K562 (cell line): ENCODE measurements at regions not wholly inside any gene's neighbourhood (a gene's known extent, or its start where the extent isn't known, plus 50 kb on each side); places are given as distances from the start of the nearest gene placed in this dataset.
A peak's percentile ranks its signal among the peaks of the same experiment; 100 is the strongest.

ENCODE experiments used
- ATAC-seq: fragments of 200-7000 bp; cut with Tn5 transposase; 3 replicates; pipeline ENCODE4 v1.9.1; 2020; ENCODE audit warnings: moderate library complexity
- BruUV-seq: library from RNA; stranded (reverse); fragments of 400-500 nt; replicated peaks from 2 replicates; lab custom pipeline; 2021; lab: Mats Ljungman, UMichigan
- CTCF ChIA-PET: fragments of 300-600 bp; formaldehyde crosslinking; extraction: SDS; loops from one replicate; lab custom pipeline; 2021; ENCODE audit warnings: low intra/inter-chr PET ratio; lab: Yijun Ruan, JAX
- POLR2A ChIA-PET: fragments of 300-600, 350-650 bp; sonication (Branson Sonifier 250); formaldehyde crosslinking; extraction: SDS; loops from one replicate; lab custom pipeline; 2021; ENCODE audit warnings: antibody characterized with exemption, inconsistent platforms; lab: Yijun Ruan, JAX
- DNase-seq, 4 experiments: peaks; one replicate each; pipeline versions ENCODE4 v3.0.0 to v3.0.0-alpha.2; 2011 to 2018; ENCODE audit warnings: low spot score in 3 of 4, mixed read lengths in 3 of 4; ENCODE audit errors: extremely low read depth in 1 of 4
- FAIRE-seq: peaks from 2 replicates; lab custom pipeline; 2011; peaks lifted over from hg19 to GRCh38; lab: Jason Lieb, UNC
- H2AFZ ChIP-seq: 2 replicates; pipeline ENCODE4 v1.6.0; 2011; ENCODE audit warnings: low read depth, low read length, control low read depth, inconsistent platforms
- H3K27ac ChIP-seq: fragments of 200-600 bp; 3 replicates; pipeline ENCODE4 v1.8.0; 2011; ENCODE audit warnings: low read depth, mild to moderate bottlenecking, control low read depth, inconsistent platforms, low read length, moderate library complexity, mixed read lengths; ENCODE audit errors: extremely low read depth
- H3K27me3 ChIP-seq, 2 experiments: fragments of 300-600 bp in 1 of 2; 2 replicates in 1 of 2; 3 replicates in 1 of 2; pipeline versions ENCODE4 v1.6.0 to v1.8.0; 2011; ENCODE audit warnings: inconsistent platforms in 2 of 2, low read length in 2 of 2, mild to moderate bottlenecking in 1 of 2, mixed read lengths in 1 of 2, moderate library complexity in 1 of 2; ENCODE audit not compliant: control insufficient read depth in 2 of 2, insufficient read depth in 2 of 2
- H3K36me3 ChIP-seq: fragments of 300-600 bp; 3 replicates; pipeline ENCODE4 v1.8.0; 2011; ENCODE audit warnings: mild to moderate bottlenecking, low read length, inconsistent platforms; ENCODE audit not compliant: control insufficient read depth, insufficient read depth
- H3K4me1 ChIP-seq, 2 experiments: fragments of 200-600 bp in 1 of 2; replicated peaks in 1 of 2; 2 replicates in 1 of 2; 3 replicates in 1 of 2; pipeline versions ENCODE4 v1.5.1 to v1.8.0; 2011; ENCODE audit warnings: inconsistent platforms in 2 of 2, low read length in 2 of 2, mild to moderate bottlenecking in 1 of 2, mixed read lengths in 1 of 2, moderate library complexity in 1 of 2; ENCODE audit not compliant: control insufficient read depth in 2 of 2, insufficient read depth in 2 of 2
- H3K4me2 ChIP-seq: 2 replicates; pipeline ENCODE4 v1.6.1; 2011; ENCODE audit warnings: low read length, control low read depth, inconsistent platforms, mixed read lengths; ENCODE audit not compliant: insufficient read depth
- H3K4me3 ChIP-seq: fragments of 200-600 bp; sonication (generic), shearing (Covaris generic); 2 replicates; pipeline ENCODE4 v1.5.1; 2016; ENCODE audit warnings: control low read depth, inconsistent platforms
- H3K79me2 ChIP-seq: fragments of 200-600 bp; 3 replicates; pipeline ENCODE4 v1.8.0; 2011; ENCODE audit warnings: low read length, inconsistent platforms; ENCODE audit not compliant: control insufficient read depth, insufficient read depth
- H3K9ac ChIP-seq, 2 experiments: 2 replicates each; pipeline versions ENCODE4 v1.6.0 to v1.6.1; 2011; ENCODE audit warnings: low read depth in 2 of 2, low read length in 2 of 2, control low read depth in 1 of 2, inconsistent platforms in 1 of 2, mild to moderate bottlenecking in 1 of 2, mixed read lengths in 1 of 2; ENCODE audit not compliant: insufficient read depth in 1 of 2
- H3K9me1 ChIP-seq: one replicate; pipeline ENCODE4 v1.6.0; 2011; ENCODE audit warnings: inconsistent platforms, mild to moderate bottlenecking, low read length, moderate library complexity; ENCODE audit not compliant: control insufficient read depth, insufficient read depth
- H3K9me3 ChIP-seq: replicated peaks from 2 replicates; pipeline ENCODE4 v1.5.1; 2011; ENCODE audit warnings: low read depth, low read length, inconsistent platforms; ENCODE audit not compliant: control insufficient read depth, insufficient read depth
- H4K20me1 ChIP-seq: replicated peaks from 2 replicates; pipeline ENCODE4 v1.6.1; 2011; ENCODE audit warnings: low read length, inconsistent platforms, mixed read lengths; ENCODE audit not compliant: control insufficient read depth, insufficient read depth
- ERF ChIP-seq: fragments of 450-650 bp; formaldehyde crosslinking; IDR thresholded peaks from 2 replicates; pipeline ENCODE4 v1.4.0; 2020; ENCODE audit warnings: mild to moderate bottlenecking, mixed read lengths
- GTF2E2 ChIP-seq: fragments of 200-800 bp; sonication (Bioruptor generic); IDR thresholded peaks from 2 replicates; pipeline ENCODE4 v1.6.1; 2016; ENCODE audit warnings: missing genetic modification characterization, missing compliant biosample characterization
- NFXL1 ChIP-seq: fragments of 450-650 bp; formaldehyde crosslinking; IDR thresholded peaks from 2 replicates; pipeline ENCODE4 v1.4.0; 2021; ENCODE audit warnings: mild to moderate bottlenecking
- RFX1 ChIP-seq: fragments of 450-650 bp; IDR thresholded peaks from 2 replicates; pipeline ENCODE4 v1.6.1; 2016; ENCODE audit warnings: mild to moderate bottlenecking, moderate library complexity
- SPI1 ChIP-seq: IDR thresholded peaks from 2 replicates; pipeline ENCODE4 v1.6.1; 2011; ENCODE audit warnings: low read depth, low read length, control low read depth, borderline replicate concordance
- SUPT5H ChIP-seq: fragments of 450-650 bp; IDR thresholded peaks from 2 replicates; pipeline ENCODE4 v1.6.1; 2016
- TBP ChIP-seq: optimal IDR thresholded peaks from 2 replicates; pipeline ENCODE3; 2011; ENCODE audit warnings: low read depth, low read length, improper control_type of control experiment
- in situ Hi-C: fragments of 300-500 bp; cut with MboI; formaldehyde crosslinking; loops from 4 replicates; pipeline ENCODE4 v1.15.0; 2018; ENCODE audit warnings: inconsistent platforms, mixed read lengths
- intact Hi-C: fragments of 100-400 bp; cut with micrococcal nuclease; formaldehyde crosslinking; loops from 2 replicates; pipeline ENCODE4 v1.14.2; 2022

- DNase-seq (no peak), FAIRE-seq (no peak), ATAC-seq (no peak)
- H3K27me3 ChIP-seq, result no peaks in the 10 kb centered on the region
- ChIA-PET CTCF (no interaction called here), POLR2A (interaction anchor here (0.7 kb wide), 1 partner anchor 85 kb away, joined by 4 read pairs; no protein-coding TSS in a partner anchor)
- no peaks in the 10 kb centered on the region for H3K36me3 ChIP-seq
- H3K9me3 ChIP-seq, result no peaks in the 10 kb centered on the region
- no peak for TF ChIP-seq TBP
- TF ChIP-seq RFX1, result peak; percentile 18; the same call in 1 of the 2 replicates
- no peak for TF ChIP-seq GTF2E2 (tag)
- no peak for TF ChIP-seq SUPT5H
- TF ChIP-seq ERF (CRISPR knock-in tag), result no peak
- no peaks in the 10 kb centered on the region for H3K9me1 ChIP-seq
- no peaks in the 10 kb centered on the region for H4K20me1 ChIP-seq
- in situ Hi-C loops (no loop called here), intact Hi-C loops (no loop called here)
- H3K4me1 ChIP-seq, result no peaks in the 10 kb centered on the region
- H3K4me2 ChIP-seq, result no peak overlapping the region
- no peak overlapping the region for H3K9ac ChIP-seq
- H3K4me3 ChIP-seq, result no peak overlapping the region
- no peak overlapping the region for H2AFZ ChIP-seq
- H3K79me2 ChIP-seq, result no peaks in the 10 kb centered on the region
- H3K27ac ChIP-seq, result no peak overlapping the region
- BruUV-seq, result no TSS peak
Measured at GRCh38 chr11:116442238-116442752, 330.5 kb downstream of the BUD13 start.

- no peak overlapping the region for H3K4me2 ChIP-seq
- FAIRE-seq, result no peak
- no peaks in the 10 kb centered on the region for H3K36me3 ChIP-seq
- no peak for DNase-seq
- no peaks in the 10 kb centered on the region for H3K9me3 ChIP-seq
- ATAC-seq, result no peak
- H3K27me3 ChIP-seq, result no peaks in the 10 kb centered on the region
- TF ChIP-seq SPI1 (peak; percentile 59; the same call in 1 of the 2 replicates), NFXL1 (CRISPR knock-in tag) (no peak)
- no peaks in the 10 kb centered on the region for H3K9me1 ChIP-seq
- no peaks in the 10 kb centered on the region for H4K20me1 ChIP-seq
- CTCF ChIA-PET, result no interaction called here
- no peaks in the 10 kb centered on the region for H3K79me2 ChIP-seq
- intact Hi-C loops, result no loop called here
- no peak overlapping the region for H3K4me3 ChIP-seq
- H3K4me1 ChIP-seq, result no peaks in the 10 kb centered on the region
- in situ Hi-C loops, result no loop called here
- no peak overlapping the region for H3K27ac ChIP-seq
- POLR2A ChIA-PET, result no interaction called here
- H3K9ac ChIP-seq, result no peak overlapping the region
- no TSS peak for BruUV-seq
- no peak overlapping the region for H2AFZ ChIP-seq
Measured at GRCh38 chr11:116439361-116439677, 333.5 kb downstream of the BUD13 start.
